ENCODE measurements at regions not wholly inside any gene's neighbourhood (a gene's known extent, or its start where the extent isn't known, plus 50 kb on each side); places are given as distances from the start of the nearest gene placed in this dataset.

- H3K27ac ChIP-seq (ENCODE audit: low read depth, low read length): no peak overlapping the region
These were observed 103.6 kb downstream of the TMEM30B start for GRCh38 chr14:61177279-61178225.

DNA sequence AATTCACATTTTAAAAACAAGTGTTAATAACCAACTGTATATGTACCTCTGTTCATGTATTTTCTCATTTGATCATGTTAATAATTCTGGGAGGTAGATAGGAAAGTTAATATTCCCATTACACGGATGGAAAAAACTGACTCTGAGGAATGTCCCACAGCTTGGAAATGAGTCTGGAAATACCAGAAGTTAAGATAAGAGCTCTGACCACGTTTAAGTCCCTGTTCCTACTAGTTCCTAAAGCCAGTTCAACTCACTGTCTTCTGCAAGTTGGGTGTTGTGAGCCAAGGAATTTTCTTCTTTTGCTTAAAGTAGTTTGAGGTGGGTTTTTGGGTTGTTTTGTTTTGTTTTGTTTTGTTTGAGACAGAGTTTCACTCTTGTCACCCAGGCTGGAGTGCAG, 104.5 kb downstream of the TMEM30B start:
- no peak overlapping the region for H3K27ac ChIP-seq (ENCODE audit: low read depth, low read length)
- WGBS, 3 donors: 43 to 64% (median 62%) methylated on average over 2 of the region's 2 CpGs

More at GRCh38 chr14:61177279-61178225, 103.6 kb downstream of the TMEM30B start:
- 78 to 83% (median 81%) methylated on average over 14 of the region's 14 CpGs for WGBS, 3 donors

- WGBS, 3 donors: 86 to 90% (median 90%) methylated on average over 2 of the region's 2 CpGs
These were observed 106.2 kb downstream of the TMEM30B start for GRCh38 chr14:61174987-61175386.

GRCh38 chr14:61174441-61174891, 106.7 kb downstream of the TMEM30B start:
- 76 to 83% (median 76%) methylated on average over 6 of the region's 6 CpGs for WGBS, 3 donors
- no peak overlapping the region for H3K27ac ChIP-seq (ENCODE audit: low read depth, low read length)

More at GRCh38 chr14:61174987-61175386, 106.2 kb downstream of the TMEM30B start:
- H3K27ac ChIP-seq (ENCODE audit: low read depth, low read length): no peak overlapping the region

DNA sequence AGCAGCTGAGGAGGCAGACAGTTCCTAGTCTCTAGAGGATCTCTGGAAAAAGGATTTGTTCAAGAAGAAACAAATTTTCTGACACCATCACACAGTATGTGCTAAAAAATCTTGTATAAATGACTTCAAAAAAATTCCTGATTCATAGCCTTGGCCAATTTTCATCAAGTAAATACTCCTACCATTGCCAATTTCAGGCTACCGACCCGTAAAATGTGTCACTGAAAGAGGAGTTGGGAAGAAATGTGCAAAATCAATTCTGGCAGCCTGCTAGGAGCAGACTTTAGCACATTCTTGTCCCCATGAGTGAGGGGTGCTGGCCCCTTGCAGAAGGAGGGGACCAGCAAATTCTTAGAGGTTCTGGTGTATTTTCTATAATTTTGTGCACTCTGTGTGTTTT, 109.4 kb downstream of the TMEM30B start:
- WGBS, 3 donors: 44 to 64% (median 48%) methylated on average over 2 of the region's 2 CpGs

GRCh38 chr14:61168141-61168540, 113.0 kb downstream of the TMEM30B start:
- WGBS, 3 donors: 92 to 100% (median 93%) methylated on average over 1 of the region's 1 CpG
- no peak overlapping the region for H3K27ac ChIP-seq (ENCODE audit: low read depth, low read length)

More for the DNA sequence above, 109.4 kb downstream of the TMEM30B start:
- H3K27ac ChIP-seq (ENCODE audit: low read depth, low read length): no peak overlapping the region

DNA sequence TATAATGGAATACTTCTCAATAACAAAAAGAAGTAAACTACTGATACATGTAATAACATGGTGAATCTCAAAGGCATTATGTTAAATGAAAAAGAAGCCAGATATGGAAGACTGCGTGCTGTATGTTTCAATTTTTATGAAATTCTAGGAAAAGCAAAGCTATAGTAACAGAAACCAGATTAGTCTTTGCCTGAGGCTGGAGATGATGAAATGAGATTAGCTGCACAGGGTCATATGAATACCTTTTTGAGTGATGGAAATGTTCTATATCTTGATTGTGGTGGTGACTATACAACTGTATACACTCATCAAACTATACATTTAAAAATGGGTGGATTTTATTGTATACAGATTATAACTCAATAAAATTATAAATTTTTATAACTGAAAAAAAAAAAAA, 113.5 kb downstream of the TMEM30B start:
- WGBS, 3 donors: 96 to 100% (median 96%) methylated on average over 1 of the region's 1 CpG
- H3K27ac ChIP-seq (ENCODE audit: low read depth, low read length): no peak overlapping the region

DNA sequence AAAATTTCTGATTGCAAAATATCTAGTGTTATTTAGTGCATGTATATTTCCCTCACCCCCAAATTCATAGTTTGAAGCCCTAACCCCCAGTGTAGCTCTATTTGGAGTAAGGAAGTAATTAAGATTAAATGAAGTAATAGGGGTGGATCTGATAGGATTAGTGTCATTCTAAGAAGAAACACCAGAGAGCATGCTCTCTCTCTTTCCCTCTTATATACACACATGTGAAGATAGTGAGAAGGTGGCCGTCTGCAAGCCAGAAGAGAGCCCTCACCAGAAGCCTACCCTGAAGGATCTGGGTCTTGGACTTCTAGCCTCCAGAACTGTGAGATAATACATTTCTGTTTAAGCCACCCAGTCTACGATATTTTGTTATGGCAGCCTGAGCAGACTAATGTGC, 120.3 kb downstream of the TMEM30B start:
- H3K27ac ChIP-seq (ENCODE audit: low read depth, low read length): no peak overlapping the region
- 85 to 87% (median 86%) methylated on average over 2 of the region's 2 CpGs for WGBS, 3 donors

DNA sequence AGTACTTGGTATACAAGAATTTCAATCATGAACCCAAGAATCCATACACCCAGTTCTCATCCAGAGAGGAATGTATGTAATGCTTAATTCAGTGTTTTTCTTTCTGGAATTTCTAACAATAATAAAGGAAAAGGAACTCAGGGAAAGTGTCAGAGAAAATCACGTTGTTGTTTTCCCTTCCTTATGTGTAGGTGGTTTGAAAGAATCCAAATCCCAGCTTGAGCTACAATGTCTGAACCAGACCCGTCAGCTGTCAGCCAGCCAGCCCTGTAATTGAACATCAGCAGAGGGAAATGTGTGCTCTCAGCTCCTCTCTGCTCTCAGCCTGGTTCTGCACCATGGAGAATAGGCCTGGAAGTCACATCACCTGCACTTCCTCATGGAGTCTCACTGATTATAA, 126.5 kb downstream of the TMEM30B start:
- 66 to 73% (median 70%) methylated on average over 2 of the region's 2 CpGs for WGBS, 3 donors
- H3K27ac ChIP-seq (ENCODE audit: low read depth, low read length): no peak overlapping the region

- H3K27ac ChIP-seq (ENCODE audit: low read depth, low read length): no peak overlapping the region
- 68 to 80% (median 71%) methylated on average over 8 of the region's 8 CpGs for WGBS, 3 donors
These were observed 127.1 kb downstream of the TMEM30B start for GRCh38 chr14:61153914-61154545.

DNA sequence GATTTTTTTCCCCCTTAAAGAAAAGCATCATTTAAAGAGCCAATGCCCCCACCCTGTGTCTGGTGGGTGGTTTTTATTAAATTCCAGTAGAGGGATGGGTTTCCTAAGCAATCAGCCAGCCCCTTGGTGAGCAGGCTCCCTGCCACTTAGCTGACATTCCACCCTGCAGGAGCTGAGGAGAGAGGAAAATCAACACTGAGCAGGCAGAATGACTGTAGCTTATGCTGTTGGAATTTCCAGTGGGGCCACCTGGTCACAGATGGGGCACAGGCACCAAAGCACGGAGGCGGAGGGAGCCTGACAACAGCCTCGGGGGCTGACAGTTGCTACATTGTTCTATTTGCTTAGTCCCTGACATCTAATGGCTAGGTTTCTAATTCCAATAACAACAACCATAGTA, 127.7 kb downstream of the TMEM30B start:
- H3K27ac ChIP-seq (ENCODE audit: low read depth, low read length): no peak overlapping the region
- 60 to 86% (median 81%) methylated on average over 3 of the region's 3 CpGs for WGBS, 3 donors

GRCh38 chr14:61152851-61153364, 128.2 kb downstream of the TMEM30B start:
- 78 to 82% (median 80%) methylated on average over 3 of the region's 3 CpGs for WGBS, 3 donors

GRCh38 chr14:61151251-61151650, 129.9 kb downstream of the TMEM30B start:
- H3K27ac ChIP-seq (ENCODE audit: low read depth, low read length): no peak overlapping the region
- WGBS, 3 donors: 88 to 97% (median 90%) methylated on average over 4 of the region's 4 CpGs

More at GRCh38 chr14:61152851-61153364, 128.2 kb downstream of the TMEM30B start:
- H3K27ac ChIP-seq (ENCODE audit: low read depth, low read length): no peak overlapping the region

DNA sequence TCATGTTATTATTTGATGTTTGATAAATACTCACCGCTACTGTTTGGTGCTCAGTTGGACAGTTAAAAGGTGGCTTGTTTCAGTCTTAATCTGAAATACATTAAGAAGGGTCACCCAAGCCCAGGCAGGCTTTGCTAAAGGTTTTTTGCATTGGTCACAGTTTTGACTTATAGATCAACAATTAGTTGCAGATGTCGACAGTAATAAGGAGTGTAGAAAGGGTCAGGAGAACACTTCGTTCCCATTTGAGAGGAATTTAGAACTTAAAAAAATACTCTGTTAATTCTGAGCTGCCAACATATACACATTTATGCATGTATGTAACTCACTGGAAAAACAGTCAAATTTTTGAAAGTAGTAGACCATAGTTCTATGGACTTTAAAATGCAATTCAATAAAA, 130.3 kb downstream of the TMEM30B start:
- H3K27ac ChIP-seq (ENCODE audit: low read depth, low read length): no peak overlapping the region
- 69 to 91% (median 87%) methylated on average over 3 of the region's 3 CpGs for WGBS, 3 donors

DNA sequence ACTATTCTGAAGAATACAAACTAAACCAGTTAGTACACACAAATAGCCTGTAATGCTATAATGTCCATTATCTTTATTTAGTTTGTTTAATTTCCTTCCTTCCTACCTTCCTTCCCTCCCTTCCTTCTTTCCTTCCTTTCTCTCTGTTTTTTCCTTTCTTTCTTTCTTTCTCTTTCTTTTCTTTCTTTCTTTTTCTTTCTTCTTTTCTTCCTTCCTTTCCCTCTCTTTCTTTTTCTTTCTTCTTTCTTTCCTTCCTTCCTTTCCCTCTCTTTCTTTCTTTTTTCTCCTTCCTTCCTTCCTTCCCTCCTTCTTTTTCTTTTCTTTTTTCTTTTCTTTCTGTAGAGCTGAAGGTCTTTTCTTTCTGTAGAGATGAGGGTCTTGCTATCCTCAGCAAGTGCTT, 131.2 kb downstream of the TMEM30B start:
- H3K27ac ChIP-seq (ENCODE audit: low read depth, low read length): no peak overlapping the region

GRCh38 chr14:61148742-61149350, 132.3 kb downstream of the TMEM30B start:
- no peak overlapping the region for H3K27ac ChIP-seq (ENCODE audit: low read depth, low read length)
- 94 to 99% (median 98%) methylated on average over 4 of the region's 4 CpGs for WGBS, 3 donors

DNA sequence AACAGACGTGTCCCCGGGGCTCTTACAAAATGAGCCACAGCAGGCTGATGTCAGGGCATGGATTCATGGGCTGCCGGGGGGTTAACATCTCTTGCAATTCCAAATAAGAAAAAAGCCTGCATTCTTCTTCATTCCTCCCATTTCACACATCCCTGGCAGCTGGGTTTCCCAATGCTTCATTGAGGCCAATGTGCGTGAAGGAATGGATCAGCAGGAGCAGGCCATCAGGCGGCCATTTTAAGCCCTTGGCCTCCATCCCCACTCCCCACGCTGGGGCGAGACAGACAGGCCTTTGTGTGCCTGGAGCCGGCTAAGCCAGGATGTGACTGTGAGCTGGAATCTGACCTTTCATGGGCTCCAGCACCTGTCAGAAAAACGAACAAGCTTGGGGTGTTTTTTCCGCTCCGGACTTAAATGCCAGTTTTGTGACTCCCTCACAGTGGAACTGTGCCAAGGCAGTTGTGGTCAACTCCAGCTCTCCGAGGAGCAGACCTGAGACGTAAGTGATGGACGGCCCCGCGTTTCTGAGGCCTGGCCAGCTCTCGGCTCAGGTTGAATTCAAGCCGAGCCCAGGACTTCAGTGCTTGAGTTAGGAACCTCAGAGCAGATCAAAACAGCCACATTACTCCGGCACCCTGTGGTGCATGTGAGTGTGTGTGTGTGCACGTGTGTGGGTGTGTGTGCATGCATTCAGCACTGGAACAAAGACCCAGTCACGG, 133.1 kb downstream of the TMEM30B start:
- no peak overlapping the region for H3K27ac ChIP-seq (ENCODE audit: low read depth, low read length)
- 61 to 75% (median 74%) methylated on average over 21 of the region's 21 CpGs for WGBS, 3 donors

DNA sequence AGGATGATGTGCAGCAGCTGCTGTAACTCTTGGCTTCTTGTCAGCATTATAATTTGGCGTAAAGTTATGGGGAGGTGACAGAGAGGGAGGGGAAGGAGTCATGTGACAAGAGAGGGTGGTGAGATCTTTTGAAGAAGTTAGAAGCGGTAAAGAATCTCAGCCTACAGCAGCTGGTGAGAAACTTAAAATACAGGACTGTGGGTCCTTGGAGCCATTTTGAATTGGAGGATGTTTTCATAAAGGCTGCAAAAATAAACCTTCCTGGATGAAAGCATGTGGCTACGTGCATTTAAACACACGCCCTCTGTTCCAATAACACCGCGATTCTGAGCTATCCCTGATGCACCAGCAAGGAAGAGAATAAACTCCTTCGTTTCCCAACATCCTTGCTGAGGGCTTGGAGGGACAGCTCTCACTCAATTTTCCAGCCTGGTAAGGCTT, 133.7 kb downstream of the TMEM30B start:
- 46 to 75% (median 66%) methylated on average over 7 of the region's 7 CpGs for WGBS, 3 donors
- H3K27ac ChIP-seq (ENCODE audit: low read depth, low read length): no peak overlapping the region

All from adipose tissue (tissue), 3 donors.